Ovary (tissue), 7 donors: ENCODE measurements at regions not wholly inside any gene's neighbourhood (a gene's known extent, or its start where the extent isn't known, plus 50 kb on each side); places are given as distances from the start of the nearest gene placed in this dataset.

Experiments
- DNase-seq, 5 donors: peaks; one replicate each; pipeline ENCODE4 v3.0.0-alpha.2; 2019 to 2020
- H3K27ac ChIP-seq, 2 donors: fragments of 200-600 bp; one replicate each; pipeline versions ENCODE4 v1.5.1 to v1.8.0; 2019 to 2022
- H3K27me3 ChIP-seq: fragments of 200-600 bp; one replicate; pipeline ENCODE4 v1.8.0; 2022
- H3K36me3 ChIP-seq: fragments of 200-600 bp; sonication (generic); one replicate; pipeline ENCODE4 v1.5.1; 2019
- H3K4me1 ChIP-seq: one replicate; pipeline ENCODE4 v1.8.1; 2013; ENCODE audit warnings: mild to moderate bottlenecking, moderate library complexity; ENCODE audit not compliant: insufficient read depth
- H3K4me3 ChIP-seq: fragments of 200-600 bp; sonication (generic); one replicate; pipeline ENCODE4 v1.5.1; 2017
- H3K9me3 ChIP-seq, 2 donors: fragments of 200-600 bp in 1 of 2; sonication (generic) in 1 of 2; one replicate each; pipeline versions ENCODE4 v1.5.1 to v1.8.1; 2013 to 2019; ENCODE audit warnings: mild to moderate bottlenecking in 1 of 2, moderate library complexity in 1 of 2
- CTCF ChIP-seq, 3 donors: fragments of 450-650 bp in 2 of 3; fragments of 200-600 bp in 1 of 3; IDR thresholded peaks; one replicate each; pipeline versions ENCODE4 v1.5.1 to v1.8.0; 2016 to 2022; ENCODE audit warnings: antibody characterized with exemption in 3 of 3, mild to moderate bottlenecking in 1 of 3
- EP300 ChIP-seq: sonication (generic); formaldehyde crosslinking; IDR thresholded peaks from one replicate; pipeline ENCODE4 v1.6.1; 2017; ENCODE audit warnings: antibody characterized with exemption
- POLR2A ChIP-seq: fragments of 450-650 bp; IDR thresholded peaks from one replicate; pipeline ENCODE4 v1.6.1; 2017; ENCODE audit warnings: antibody characterized with exemption, mild to moderate bottlenecking, moderate library complexity
- WGBS, 3 donors: extraction: QIAGEN DNeasy Blood & Tissue Kit in 1 of 3; methylation state at CpG; one replicate each; pipeline versions ENCODE4 v1.1.5 to v1.1.7; 2013 to 2017; 5-methylcytosine and 5-hydroxymethylcytosine counted together
- intact Hi-C, 4 donors: fragments of 100-400 bp; cut with DNase I; formaldehyde crosslinking; loops; one replicate each; pipeline versions ENCODE4 v1.11.0 to v1.15.1; 2022 to 2023
- donor health status: DM: no; HTN: no; CAD: no; lungs with moderate emphysema.
- donor health status: DM: no; HTN: no; CAD: no.
- donor health status: Bipolar disorder and iron deficiency.
- donor health status: DM: no; HTN: no; CAD: no.
- donor health status: DM: yes; HTN: yes; CAD: no.

DNA sequence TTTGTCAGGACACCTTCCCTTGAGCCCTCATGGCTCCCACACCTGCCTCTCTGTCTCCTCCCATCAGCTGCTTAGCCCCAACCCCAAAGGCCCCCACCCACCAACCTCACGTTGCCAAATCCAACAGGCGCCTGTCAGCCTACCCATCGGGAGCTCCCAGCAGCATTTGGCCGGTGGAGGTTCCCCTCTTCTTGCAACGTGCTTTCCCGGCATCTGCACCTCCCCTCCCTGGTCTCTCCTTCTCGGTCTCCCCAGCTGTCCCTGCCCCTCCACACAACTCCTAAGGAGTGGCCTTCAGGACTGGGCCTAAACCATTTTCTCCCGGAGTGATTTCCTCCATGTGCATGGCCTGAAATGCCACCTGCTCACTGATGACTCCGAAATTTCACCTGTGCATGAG, 71.9 kb downstream of the KLHDC7A start:
- Histone ChIP-seq H3K27ac (no peak overlapping the region), H3K4me3 (no peak overlapping the region), H3K9me3 (no peaks in the 10 kb centered on the region), H3K27me3 (no peaks in the 10 kb centered on the region), H3K4me1 (no peaks in the 10 kb centered on the region), H3K36me3 (no peaks in the 10 kb centered on the region)
- intact Hi-C loops = no loop called here
- TF ChIP-seq POLR2A (no peak), EP300 (no peak), CTCF (IDR thresholded peaks at IDR 0.05) (no peak)
- WGBS, 3 donors = 67 to 78% (median 73%) methylated on average over 9 of the region's 9 CpGs
- no peak for DNase-seq

GRCh38 chr1:18553388-18553787, 72.7 kb downstream of the KLHDC7A start:
- 87 to 96% (median 91%) methylated on average over 11 of the region's 11 CpGs for WGBS, 3 donors

GRCh38 chr1:18554099-18554498, 73.4 kb downstream of the KLHDC7A start:
- Histone ChIP-seq H3K27ac (no peak overlapping the region), H3K27me3 (no peaks in the 10 kb centered on the region), H3K4me1 (no peaks in the 10 kb centered on the region), H3K9me3 (no peaks in the 10 kb centered on the region), H3K4me3 (no peak overlapping the region), H3K36me3 (no peaks in the 10 kb centered on the region)
- 58 to 66% (median 59%) methylated on average over 5 of the region's 5 CpGs for WGBS, 3 donors
- DNase-seq = no peak
- TF ChIP-seq EP300 (no peak), CTCF (IDR thresholded peaks at IDR 0.05) (no peak), POLR2A (no peak)
- intact Hi-C loops = no loop called here

More at GRCh38 chr1:18553388-18553787, 72.7 kb downstream of the KLHDC7A start:
- TF ChIP-seq POLR2A (no peak), CTCF (IDR thresholded peaks at IDR 0.05) (no peak), EP300 (no peak)
- H3K36me3 ChIP-seq = no peaks in the 10 kb centered on the region
- H3K27ac ChIP-seq = no peak overlapping the region
- H3K4me1 ChIP-seq = no peaks in the 10 kb centered on the region
- H3K27me3 ChIP-seq = no peaks in the 10 kb centered on the region
- intact Hi-C loops = no loop called here
- no peak for DNase-seq
- no peak overlapping the region for H3K4me3 ChIP-seq
- no peaks in the 10 kb centered on the region for H3K9me3 ChIP-seq

GRCh38 chr1:18554597-18554996, 73.9 kb downstream of the KLHDC7A start:
- Histone ChIP-seq H3K9me3 (no peaks in the 10 kb centered on the region), H3K27me3 (no peaks in the 10 kb centered on the region), H3K36me3 (no peaks in the 10 kb centered on the region), H3K27ac (no peak overlapping the region), H3K4me1 (no peaks in the 10 kb centered on the region), H3K4me3 (no peak overlapping the region)
- no peak for DNase-seq
- intact Hi-C loops = no loop called here
- 34 to 43% (median 36%) methylated on average over 7 of the region's 7 CpGs for WGBS, 3 donors
- TF ChIP-seq EP300 (no peak), POLR2A (no peak), CTCF (IDR thresholded peaks at IDR 0.05) (no peak)

- Histone ChIP-seq H3K4me1 (no peaks in the 10 kb centered on the region), H3K36me3 (no peaks in the 10 kb centered on the region), H3K9me3 (no peaks in the 10 kb centered on the region), H3K27me3 (no peaks in the 10 kb centered on the region), H3K27ac (no peak overlapping the region), H3K4me3 (no peak overlapping the region)
- intact Hi-C loops = no loop called here
- DNase-seq = no peak
- TF ChIP-seq EP300 (no peak), POLR2A (no peak), CTCF (IDR thresholded peaks at IDR 0.05) (no peak)
- WGBS, 3 donors = 56 to 67% (median 57%) methylated on average over 5 of the region's 5 CpGs
Measured at GRCh38 chr1:18555036-18555435, 74.3 kb downstream of the KLHDC7A start.
